GM19467 (cell line): ENCODE measurements at regions not wholly inside any gene's neighbourhood (a gene's known extent, or its start where the extent isn't known, plus 50 kb on each side); places are given as distances from the start of the nearest gene placed in this dataset.
"Not testable (repeated sequence)": the region's sequence is repeated elsewhere in the genome, so short reads cannot be mapped to it uniquely, and the experiment has no call there.

Experiments used
- ATAC-seq: cut with Tn5 transposase; IDR thresholded peaks from one replicate; pipeline ENCODE4 v1.9.1; 2021; ENCODE audit warnings: mild to moderate bottlenecking, moderate library complexity; ENCODE audit not compliant: unreplicated experiment

- ATAC-seq = no peak
Measured at GRCh38 chr11:15825976-15826650, 530.2 kb downstream of the SOX6 start.

- no peak for ATAC-seq
Measured at GRCh38 chr11:15826826-15827225, 529.5 kb downstream of the SOX6 start.

- ATAC-seq = no peak
Measured at GRCh38 chr11:15828215-15828853, 528.0 kb downstream of the SOX6 start.

- ATAC-seq = no peak
Measured at GRCh38 chr11:15829312-15829711, 527.0 kb downstream of the SOX6 start.

- no peak for ATAC-seq
Measured at GRCh38 chr11:15830741-15831428, 525.5 kb downstream of the SOX6 start.

GRCh38 chr11:15835788-15836411 lies 520.4 kb downstream of the SOX6 start:
- ATAC-seq = no peak

GRCh38 chr11:15836795-15837194 lies 519.6 kb downstream of the SOX6 start:
- no peak for ATAC-seq

- ATAC-seq = no peak
Measured at GRCh38 chr11:15837901-15838489, 518.4 kb downstream of the SOX6 start.

GRCh38 chr11:15839061-15839460 lies 517.3 kb downstream of the SOX6 start:
- ATAC-seq = no peak

- ATAC-seq = no peak
Measured at GRCh38 chr11:15840966-15841365, 515.4 kb downstream of the SOX6 start.

GRCh38 chr11:15841931-15842740 lies 514.2 kb downstream of the SOX6 start:
- ATAC-seq = no peak

- no peak for ATAC-seq
Measured at GRCh38 chr11:15843309-15843872, 513.0 kb downstream of the SOX6 start.

GRCh38 chr11:15845261-15845660 lies 511.1 kb downstream of the SOX6 start:
- no peak for ATAC-seq

- ATAC-seq = no peak
Measured at GRCh38 chr11:15848631-15849168, 507.6 kb downstream of the SOX6 start.

GRCh38 chr11:15849257-15849656 lies 507.1 kb downstream of the SOX6 start:
- no peak for ATAC-seq

GRCh38 chr11:15850335-15850734 lies 506.0 kb downstream of the SOX6 start:
- not testable (repeated sequence) for ATAC-seq

- ATAC-seq = no peak
Measured at GRCh38 chr11:15851051-15851498, 505.3 kb downstream of the SOX6 start.

GRCh38 chr11:15852179-15852578 lies 504.2 kb downstream of the SOX6 start:
- no peak for ATAC-seq

GRCh38 chr11:15854245-15854644 lies 502.1 kb downstream of the SOX6 start:
- no peak for ATAC-seq

GRCh38 chr11:15858881-15859280 lies 497.5 kb downstream of the SOX6 start:
- ATAC-seq = no peak
